ENCODE measurements at regions not wholly inside any gene's neighbourhood (a gene's known extent, or its start where the extent isn't known, plus 50 kb on each side); places are given as distances from the start of the nearest gene placed in this dataset.

GRCh38 chr6:45800911-45801310 is 214.7 kb downstream of the CLIC5 start:
- Histone ChIP-seq H3K9me3 (replicated peaks; ENCODE audit: control insufficient read depth, insufficient read depth, low read length) (no peaks in the 10 kb centered on the region), H3K9me1 (replicated peaks; ENCODE audit: control insufficient read depth, extremely low read depth, insufficient read depth, low read length) (no peaks in the 10 kb centered on the region), H2AFZ (ENCODE audit: low read depth, low read length) (no peak overlapping the region), H3K27ac (ENCODE audit: insufficient read depth, low read depth, low read length) (no peak overlapping the region), H3K79me2 (ENCODE audit: control insufficient read depth, insufficient read depth, low read length) (no peaks in the 10 kb centered on the region), H3K36me3 (ENCODE audit: control insufficient read depth in 2 of 2, extremely low read depth in 1 of 2, insufficient read depth in 2 of 2, low read length in 2 of 2) (no peaks in the 10 kb centered on the region), H3K4me1 (ENCODE audit: control insufficient read depth, extremely low read depth, insufficient read depth, low read length) (no peaks in the 10 kb centered on the region), H3K4me2 (ENCODE audit: insufficient read depth, low read length) (no peak overlapping the region), H4K20me1 (replicated peaks; ENCODE audit: control insufficient read depth, extremely low read depth, insufficient read depth, low read length) (no peaks in the 10 kb centered on the region), H3K9ac (replicated peaks; ENCODE audit: extremely low read depth, insufficient read depth, low read length) (no peak overlapping the region), H3K27me3 (ENCODE audit: control insufficient read depth in 2 of 2, insufficient read depth in 2 of 2, low read length in 2 of 2) (no peaks in the 10 kb centered on the region), H3K4me3 (replicated peaks in 1 of 3; ENCODE audit: insufficient read depth in 1 of 3, low read depth in 1 of 3, low read length in 3 of 3) (no peak overlapping the region)
- ChIA-PET CTCF (no interaction called here), POLR2A (no interaction called here)
- DNase-seq (ENCODE audit: low read depth, low spot score) (no peak), FAIRE-seq (no peak)
- intact Hi-C loops (cut with micrococcal nuclease) (no loop called here), dilution Hi-C loops (cut with MboI; ENCODE audit: extremely low pct_ligation_motif_present, low sequenced_read_pairs) (no loop called here)
- no peak for TF ChIP-seq FOS (IDR thresholded peaks at IDR 0.05; ENCODE audit: borderline replicate concordance, insufficient read depth, low read length)
- TF ChIP-seq CTCF (IDR thresholded peaks at IDR 0.05; ENCODE audit: extremely low read depth in 1 of 2, insufficient read depth in 1 of 2, low read depth in 1 of 2, low read length in 2 of 2), result no peak
- TF ChIP-seq MAX (IDR thresholded peaks at IDR 0.05; ENCODE audit: insufficient read depth, insufficient read length), result no peak
- TF ChIP-seq GATA2 (IDR thresholded peaks at IDR 0.05; ENCODE audit: insufficient read depth, insufficient read length, low read depth, low read length), result no peak
- no peak for TF ChIP-seq JUN (IDR thresholded peaks at IDR 0.05; ENCODE audit: borderline replicate concordance, insufficient read depth, insufficient read length, low read depth)
- TF ChIP-seq POLR2AphosphoS5 (IDR thresholded peaks at IDR 0.05; ENCODE audit: insufficient read depth, low read depth, low read length), result no peak
- TF ChIP-seq EZH2 (IDR thresholded peaks at IDR 0.05; ENCODE audit: borderline replicate concordance, low read depth, low read length, severe bottlenecking), result no peak
- TF ChIP-seq POLR2A (IDR thresholded peaks at IDR 0.05; ENCODE audit: low read depth, low read length), result no peak
- no peak for TF ChIP-seq MYC (IDR thresholded peaks at IDR 0.05; ENCODE audit: low read depth, low read length)
- no TSS peak for BruUV-seq (replicated peaks)

Data from endothelial cell of umbilical vein (primary cell).